Osteocyte (in vitro differentiated cells): ENCODE measurements at regions not wholly inside any gene's neighbourhood (a gene's known extent, or its start where the extent isn't known, plus 50 kb on each side); places are given as distances from the start of the nearest gene placed in this dataset.
"Not testable (repeated sequence)": the region's sequence is repeated elsewhere in the genome, so short reads cannot be mapped to it uniquely, and the experiment has no call there.

Source experiments
- DNase-seq: peaks from one replicate; pipeline ENCODE4 v3.0.0; 2021; ENCODE audit warnings: mixed read lengths; ENCODE audit not compliant: unreplicated experiment; ENCODE audit errors: extremely low spot score
- H3K27ac Mint-ChIP-seq: one replicate; pipeline ENCODE4 v1.8.0; 2021; ENCODE audit warnings: mild to moderate bottlenecking, mixed read lengths; ENCODE audit not compliant: unreplicated experiment
- H3K27me3 Mint-ChIP-seq: one replicate; pipeline ENCODE4 v1.8.0; 2021; ENCODE audit warnings: mixed read lengths; ENCODE audit not compliant: unreplicated experiment
- H3K36me3 Mint-ChIP-seq: one replicate; pipeline ENCODE4 v1.8.0; 2021; ENCODE audit warnings: mixed read lengths; ENCODE audit not compliant: unreplicated experiment
- H3K4me1 Mint-ChIP-seq: one replicate; pipeline ENCODE4 v1.8.0; 2021; ENCODE audit warnings: mixed read lengths; ENCODE audit not compliant: unreplicated experiment
- H3K4me3 Mint-ChIP-seq: one replicate; pipeline ENCODE4 v1.8.0; 2021; ENCODE audit warnings: mild to moderate bottlenecking, moderate library complexity, mixed read lengths; ENCODE audit not compliant: unreplicated experiment
- H3K9me3 Mint-ChIP-seq: one replicate; pipeline ENCODE4 v1.8.0; 2021; ENCODE audit warnings: mixed read lengths; ENCODE audit not compliant: unreplicated experiment
- CTCF ChIP-seq: fragments of 200-600 bp; sonication (generic); IDR thresholded peaks from 2 replicates; pipeline ENCODE4 v1.5.0; 2021; ENCODE audit warnings: antibody characterized with exemption, mild to moderate bottlenecking, moderate library complexity

- DNase-seq = no peak
- Mint-ChIP-seq H3K36me3 (peaks cover 2% of the 10 kb centered on the region), H3K4me1 (no peaks in the 10 kb centered on the region), H3K4me3 (no peak overlapping the region), H3K27ac (no peak overlapping the region), H3K9me3 (no peaks in the 10 kb centered on the region), H3K27me3 (no peaks in the 10 kb centered on the region)
- TF ChIP-seq CTCF = no peak
Observed at GRCh38 chr11:23933721-23934120, 563.1 kb upstream of the LUZP2 start.

DNA sequence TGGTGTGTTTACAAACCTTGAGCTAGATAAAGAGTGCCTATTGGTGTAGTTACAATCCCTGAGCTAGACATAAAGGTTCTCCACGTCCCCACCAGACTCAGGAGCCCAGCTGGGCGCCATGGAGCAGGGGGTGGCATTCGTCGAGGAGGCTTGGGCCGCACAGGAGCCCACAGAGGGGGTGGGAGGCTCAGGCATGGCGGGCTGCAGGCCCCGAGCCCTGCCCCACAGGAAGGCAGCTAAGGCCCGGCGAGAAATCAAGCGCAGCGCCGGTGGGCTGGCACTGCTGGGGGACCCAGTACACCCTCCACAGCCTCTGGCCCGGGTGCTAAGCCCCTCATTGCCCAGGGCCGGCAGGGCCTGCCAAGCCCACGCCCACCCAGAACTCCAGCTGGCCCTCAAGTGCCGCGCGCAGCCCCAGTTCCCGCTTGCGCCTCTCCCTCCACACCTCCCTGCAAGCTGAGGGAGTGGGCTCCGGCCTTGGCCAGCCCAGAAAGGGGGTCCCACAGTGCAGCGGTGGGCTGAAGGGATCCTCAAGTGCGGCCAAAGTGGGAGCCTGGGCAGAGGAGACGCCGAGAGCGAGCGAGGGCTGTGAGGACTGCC is 562.1 kb upstream of the LUZP2 start:
- not testable (repeated sequence) for H3K36me3 Mint-ChIP-seq, DNase-seq, H3K9me3 Mint-ChIP-seq, H3K4me1 Mint-ChIP-seq, H3K4me3 Mint-ChIP-seq, H3K27me3 Mint-ChIP-seq, H3K27ac Mint-ChIP-seq

- H3K27me3 Mint-ChIP-seq, H3K9me3 Mint-ChIP-seq, H3K4me1 Mint-ChIP-seq, H3K27ac Mint-ChIP-seq, H3K4me3 Mint-ChIP-seq, DNase-seq, H3K36me3 Mint-ChIP-seq: not testable (repeated sequence)
Observed at GRCh38 chr11:23942117-23942815, 554.6 kb upstream of the LUZP2 start.

GRCh38 chr11:23944923-23945322 is 551.9 kb upstream of the LUZP2 start:
- Mint-ChIP-seq H3K36me3 (no peaks in the 10 kb centered on the region), H3K4me3 (no peak overlapping the region), H3K27me3 (no peaks in the 10 kb centered on the region), H3K4me1 (peaks cover 11% of the 10 kb centered on the region), H3K9me3 (peaks cover 4% of the 10 kb centered on the region), H3K27ac (no peak overlapping the region)
- no peak for DNase-seq
- TF ChIP-seq CTCF = no peak

GRCh38 chr11:23947883-23948282 is 549.0 kb upstream of the LUZP2 start:
- DNase-seq = no peak
- TF ChIP-seq CTCF = no peak
- Mint-ChIP-seq H3K4me3 (no peak overlapping the region), H3K27ac (no peak overlapping the region), H3K9me3 (no peaks in the 10 kb centered on the region), H3K36me3 (no peaks in the 10 kb centered on the region), H3K27me3 (no peaks in the 10 kb centered on the region), H3K4me1 (peaks cover 11% of the 10 kb centered on the region)

GRCh38 chr11:23948851-23949250 is 548.0 kb upstream of the LUZP2 start:
- Mint-ChIP-seq H3K4me3 (no peak overlapping the region), H3K4me1 (peaks cover 11% of the 10 kb centered on the region), H3K27me3 (no peaks in the 10 kb centered on the region), H3K36me3 (no peaks in the 10 kb centered on the region), H3K27ac (no peak overlapping the region), H3K9me3 (no peaks in the 10 kb centered on the region)
- no peak for DNase-seq
- no peak for TF ChIP-seq CTCF
